ENCODE measurements at regions not wholly inside any gene's neighbourhood (a gene's known extent, or its start where the extent isn't known, plus 50 kb on each side); places are given as distances from the start of the nearest gene placed in this dataset.

GRCh38 chr14:101225157-101226152, 321.9 kb upstream of the RTL1 start:
- TF ChIP-seq CTCF (IDR thresholded peaks at IDR 0.05) (no peak), REST (IDR thresholded peaks at IDR 0.05; ENCODE audit: insufficient read depth in 1 of 2, low read depth in 2 of 2, low read length in 1 of 2) (no peak)

All from Panc1 (cell line).